ENCODE measurements at regions not wholly inside any gene's neighbourhood (a gene's known extent, or its start where the extent isn't known, plus 50 kb on each side); places are given as distances from the start of the nearest gene placed in this dataset.

DNA sequence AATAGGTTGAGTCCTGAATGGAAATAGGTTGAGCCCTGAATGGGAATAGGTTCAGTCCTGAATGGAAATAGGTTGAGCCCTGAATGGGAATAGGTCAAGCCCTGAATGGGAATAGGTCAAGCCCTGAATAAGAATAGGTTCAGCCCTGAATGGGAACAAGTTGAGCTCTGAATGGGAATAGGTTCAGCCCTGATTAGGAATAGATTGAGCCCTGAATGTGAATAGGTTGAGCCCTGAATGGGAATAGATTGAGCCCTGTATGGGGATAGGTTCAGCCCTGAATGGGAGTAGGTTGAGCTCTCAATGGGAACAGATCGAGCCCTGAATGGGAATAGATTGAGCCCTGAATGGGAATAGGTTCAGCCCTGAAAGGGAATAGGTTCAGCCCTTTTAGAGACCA lies 590.8 kb upstream of the ADAMTS16 start:
- TF ChIP-seq, protein P1, sequence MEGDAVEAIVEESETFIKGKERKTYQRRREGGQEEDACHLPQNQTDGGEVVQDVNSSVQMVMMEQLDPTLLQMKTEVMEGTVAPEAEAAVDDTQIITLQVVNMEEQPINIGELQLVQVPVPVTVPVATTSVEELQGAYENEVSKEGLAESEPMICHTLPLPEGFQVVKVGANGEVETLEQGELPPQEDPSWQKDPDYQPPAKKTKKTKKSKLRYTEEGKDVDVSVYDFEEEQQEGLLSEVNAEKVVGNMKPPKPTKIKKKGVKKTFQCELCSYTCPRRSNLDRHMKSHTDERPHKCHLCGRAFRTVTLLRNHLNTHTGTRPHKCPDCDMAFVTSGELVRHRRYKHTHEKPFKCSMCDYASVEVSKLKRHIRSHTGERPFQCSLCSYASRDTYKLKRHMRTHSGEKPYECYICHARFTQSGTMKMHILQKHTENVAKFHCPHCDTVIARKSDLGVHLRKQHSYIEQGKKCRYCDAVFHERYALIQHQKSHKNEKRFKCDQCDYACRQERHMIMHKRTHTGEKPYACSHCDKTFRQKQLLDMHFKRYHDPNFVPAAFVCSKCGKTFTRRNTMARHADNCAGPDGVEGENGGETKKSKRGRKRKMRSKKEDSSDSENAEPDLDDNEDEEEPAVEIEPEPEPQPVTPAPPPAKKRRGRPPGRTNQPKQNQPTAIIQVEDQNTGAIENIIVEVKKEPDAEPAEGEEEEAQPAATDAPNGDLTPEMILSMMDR (IDR thresholded peaks at IDR 0.05), result no peak

GRCh38 chr5:4551034-4551433 lies 589.1 kb upstream of the ADAMTS16 start:
- TF ChIP-seq, protein P1 (IDR thresholded peaks at IDR 0.05), result no peak

GRCh38 chr5:4553130-4553529 lies 587.0 kb upstream of the ADAMTS16 start:
- TF ChIP-seq, protein P1 (IDR thresholded peaks at IDR 0.05), result no peak

DNA sequence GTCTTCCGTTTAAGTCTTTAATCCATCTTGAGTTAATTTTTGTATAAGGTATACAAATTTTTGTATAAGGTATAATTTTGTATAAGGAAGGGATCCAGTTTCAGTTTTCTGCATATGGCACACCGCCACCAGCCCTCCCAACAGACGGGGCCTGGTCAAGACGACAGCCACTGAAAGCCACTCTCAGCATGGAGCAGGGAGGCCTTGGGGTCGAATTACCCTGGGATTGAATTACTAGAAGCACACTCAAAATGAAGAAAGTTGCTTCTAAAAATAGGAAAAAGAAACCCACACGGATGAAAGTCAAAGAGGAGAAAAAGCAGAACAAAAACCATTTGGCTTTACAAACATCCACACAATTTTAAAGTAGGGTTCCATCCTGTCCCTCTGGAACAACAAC lies 586.2 kb upstream of the ADAMTS16 start:
- TF ChIP-seq, protein P1 (IDR thresholded peaks at IDR 0.05), result no peak

DNA sequence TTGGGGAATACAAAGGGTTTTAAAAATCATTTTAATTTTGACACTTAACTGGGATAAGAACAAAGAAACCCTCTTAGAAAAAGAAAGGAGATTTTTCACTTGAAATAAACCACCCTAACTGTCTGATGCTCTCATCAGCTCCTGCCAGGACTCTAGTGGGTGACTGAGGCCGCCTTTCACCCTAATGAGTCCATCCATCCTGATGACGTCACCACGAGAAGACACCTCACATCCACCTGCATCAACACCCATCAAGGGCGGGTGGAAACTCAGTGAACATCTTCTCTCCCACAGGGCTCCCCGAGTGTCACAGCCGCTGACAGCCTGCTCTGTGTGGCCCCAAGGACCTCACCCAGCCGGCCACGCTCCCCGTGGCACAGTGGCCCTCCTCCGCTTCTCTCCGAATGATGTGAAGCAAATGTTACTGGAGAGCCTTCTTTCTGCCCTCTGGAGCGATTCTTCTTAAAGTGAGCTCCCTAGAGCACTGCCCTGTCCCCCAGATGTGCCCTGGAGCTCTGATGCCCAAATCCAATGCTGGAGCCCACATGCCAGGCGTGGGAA lies 584.3 kb upstream of the ADAMTS16 start:
- TF ChIP-seq, protein P1 (IDR thresholded peaks at IDR 0.05), result no peak

- TF ChIP-seq, protein P1 (IDR thresholded peaks at IDR 0.05), result no peak
Observed at GRCh38 chr5:4561403-4561802, 578.7 kb upstream of the ADAMTS16 start.

GRCh38 chr5:4563400-4563799 lies 576.7 kb upstream of the ADAMTS16 start:
- TF ChIP-seq, protein P1 (IDR thresholded peaks at IDR 0.05), result no peak

All from LNCAP (cell line).